ENCODE measurements at regions not wholly inside any gene's neighbourhood (a gene's known extent, or its start where the extent isn't known, plus 50 kb on each side); places are given as distances from the start of the nearest gene placed in this dataset.

GRCh38 chr18:76712511-76713140 is 109.7 kb upstream of the ZNF236 start:
- Histone ChIP-seq H2AFZ (no peak overlapping the region), H3K36me3 (ENCODE audit: control insufficient read depth, insufficient read depth, low read length) (no peaks in the 10 kb centered on the region), H3K4me3 (ENCODE audit: low read depth, low read length) (no peak overlapping the region), H3K27ac (no peak overlapping the region), H3K27me3 (ENCODE audit: control insufficient read depth, insufficient read depth, low read length) (no peaks in the 10 kb centered on the region), H3K79me2 (no peaks in the 10 kb centered on the region), H3K4me1 (no peaks in the 10 kb centered on the region), H3K9ac (no peak overlapping the region), H3K9me3 (ENCODE audit: control insufficient read depth, low read length) (no peaks in the 10 kb centered on the region), H3K4me2 (ENCODE audit: low read length) (no peak overlapping the region)
- TF ChIP-seq CTCF (IDR thresholded peaks at IDR 0.05): no peak

- no peak overlapping the region for H3K4me2 ChIP-seq (ENCODE audit: low read length)
- no peak overlapping the region for H3K9ac ChIP-seq
- no peak for TF ChIP-seq CTCF (IDR thresholded peaks at IDR 0.05)
- H3K4me3 ChIP-seq (ENCODE audit: low read depth, low read length): no peak overlapping the region
- no peaks in the 10 kb centered on the region for H3K9me3 ChIP-seq (ENCODE audit: control insufficient read depth, low read length)
- H3K27me3 ChIP-seq (ENCODE audit: control insufficient read depth, insufficient read depth, low read length): no peaks in the 10 kb centered on the region
- H3K27ac ChIP-seq: no peak overlapping the region
- no peaks in the 10 kb centered on the region for H3K79me2 ChIP-seq
- no peaks in the 10 kb centered on the region for H3K4me1 ChIP-seq
- H2AFZ ChIP-seq: no peak overlapping the region
- no peaks in the 10 kb centered on the region for H3K36me3 ChIP-seq (ENCODE audit: control insufficient read depth, insufficient read depth, low read length)
Measured at GRCh38 chr18:76710646-76711520, 111.5 kb upstream of the ZNF236 start.

- H3K4me1 ChIP-seq: no peaks in the 10 kb centered on the region
- no peak overlapping the region for H3K4me2 ChIP-seq (ENCODE audit: low read length)
- no peaks in the 10 kb centered on the region for H3K36me3 ChIP-seq (ENCODE audit: control insufficient read depth, insufficient read depth, low read length)
- peak overlapping the region; percentile 62 for H2AFZ ChIP-seq
- no peak overlapping the region for H3K4me3 ChIP-seq (ENCODE audit: low read depth, low read length)
- no peak overlapping the region for H3K9ac ChIP-seq
- peak; percentile 96 for TF ChIP-seq CTCF (IDR thresholded peaks at IDR 0.05)
- no peaks in the 10 kb centered on the region for H3K27me3 ChIP-seq (ENCODE audit: control insufficient read depth, insufficient read depth, low read length)
- H3K79me2 ChIP-seq: no peaks in the 10 kb centered on the region
- no peaks in the 10 kb centered on the region for H3K9me3 ChIP-seq (ENCODE audit: control insufficient read depth, low read length)
- no peak overlapping the region for H3K27ac ChIP-seq
Measured at GRCh38 chr18:76709659-76710645, 112.4 kb upstream of the ZNF236 start.

DNA sequence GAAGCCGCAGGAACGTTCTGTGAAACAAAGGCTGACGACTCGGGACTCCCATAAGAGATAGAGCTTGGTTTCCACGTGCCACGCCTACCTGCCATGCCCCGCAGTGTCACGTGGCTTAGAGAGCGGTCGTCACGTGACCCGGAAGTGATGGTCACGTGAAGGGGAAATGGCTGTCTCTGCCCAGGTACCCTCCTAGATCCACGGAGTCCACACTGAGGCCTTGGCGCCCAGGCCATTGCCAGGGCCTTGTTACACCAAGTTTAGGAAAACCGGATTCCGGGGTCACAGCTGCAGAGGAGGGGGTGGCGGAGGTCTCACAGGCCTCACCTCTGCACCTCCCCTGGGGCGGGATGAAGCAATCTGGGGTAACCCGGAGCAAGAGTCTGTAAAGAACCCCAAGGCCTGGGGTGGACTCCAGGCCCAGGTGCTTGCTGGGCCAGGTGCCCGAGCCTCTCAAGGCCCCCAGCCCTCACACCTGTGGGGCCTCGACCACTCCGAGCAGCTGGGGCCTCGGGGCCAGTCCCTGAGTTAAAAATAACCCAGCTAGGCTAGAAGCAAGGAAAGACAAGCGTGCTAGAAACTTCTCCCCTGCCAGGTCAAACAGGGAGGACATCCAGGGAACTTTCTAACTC is 113.5 kb upstream of the ZNF236 start:
- Histone ChIP-seq H3K4me2 (ENCODE audit: low read length) (no peak overlapping the region), H3K36me3 (ENCODE audit: control insufficient read depth, insufficient read depth, low read length) (no peaks in the 10 kb centered on the region), H2AFZ (no peak overlapping the region), H3K4me1 (no peaks in the 10 kb centered on the region), H3K9me3 (ENCODE audit: control insufficient read depth, low read length) (no peaks in the 10 kb centered on the region), H3K79me2 (no peaks in the 10 kb centered on the region), H3K9ac (no peak overlapping the region), H3K27ac (no peak overlapping the region), H3K4me3 (ENCODE audit: low read depth, low read length) (no peak overlapping the region), H3K27me3 (ENCODE audit: control insufficient read depth, insufficient read depth, low read length) (no peaks in the 10 kb centered on the region)
- no peak for TF ChIP-seq CTCF (IDR thresholded peaks at IDR 0.05)
